AG09309 (cell line): ENCODE measurements at regions not wholly inside any gene's neighbourhood (a gene's known extent, or its start where the extent isn't known, plus 50 kb on each side); places are given as distances from the start of the nearest gene placed in this dataset.

ENCODE experiments used
- DNase-seq: peaks from one replicate; pipeline ENCODE4 v3.0.0-alpha.2; 2010; ENCODE audit warnings: low read depth
- H3K4me3 ChIP-seq: 2 replicates; pipeline ENCODE4 v1.5.1; 2011; ENCODE audit warnings: mild to moderate bottlenecking, low read depth, low read length, moderate library complexity; ENCODE audit not compliant: control insufficient read depth
- CTCF ChIP-seq: IDR thresholded peaks from 2 replicates; pipeline ENCODE4 v1.5.1; 2011; ENCODE audit warnings: mild to moderate bottlenecking, low read depth, low read length, inconsistent platforms; ENCODE audit not compliant: insufficient read depth, control insufficient read depth; ENCODE audit errors: missing control alignments

GRCh38 chr4:14264437-14264836 lies 636.9 kb upstream of the BOD1L1 start:
- H3K4me3 ChIP-seq, result no peak overlapping the region
- TF ChIP-seq CTCF, result no peak
- no peak for DNase-seq

GRCh38 chr4:14265651-14266050 lies 638.1 kb upstream of the BOD1L1 start:
- DNase-seq, result no peak
- no peak overlapping the region for H3K4me3 ChIP-seq
- no peak for TF ChIP-seq CTCF

DNA sequence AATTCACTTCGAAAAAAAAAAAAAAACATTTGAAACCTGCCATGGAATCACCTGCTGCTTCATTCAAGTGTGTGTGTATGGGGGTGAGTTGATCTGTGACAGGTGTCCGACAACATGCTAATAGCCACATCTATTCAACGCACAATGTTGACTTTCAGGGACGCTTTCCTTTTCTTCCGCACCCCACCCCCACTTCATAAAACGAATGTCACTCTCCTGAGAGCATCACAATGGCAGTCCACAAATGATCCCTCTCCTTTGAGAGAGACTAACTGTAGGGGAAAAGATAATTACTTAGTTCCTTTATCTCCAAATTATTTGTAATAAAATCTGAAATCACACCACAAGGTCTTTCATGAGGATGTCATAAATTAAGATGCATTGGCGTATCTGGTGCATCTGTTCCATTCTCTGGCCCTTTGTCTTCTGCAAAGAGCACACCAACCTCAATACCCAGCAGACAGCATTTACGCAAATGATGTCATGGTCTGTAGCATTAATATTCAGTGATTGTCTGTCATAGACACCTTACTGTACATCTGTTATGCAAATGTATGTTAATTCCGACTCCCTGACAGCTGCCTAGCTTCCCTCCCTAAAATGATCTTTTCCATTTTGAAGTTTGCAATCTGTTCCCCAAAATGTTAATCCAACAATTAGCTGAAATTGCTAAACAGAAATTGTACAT lies 640.0 kb upstream of the BOD1L1 start:
- no peak for TF ChIP-seq CTCF
- no peak for DNase-seq
- no peak overlapping the region for H3K4me3 ChIP-seq

- TF ChIP-seq CTCF, result no peak
- no peak overlapping the region for H3K4me3 ChIP-seq
- DNase-seq, result no peak
Measured at GRCh38 chr4:14269824-14270223, 642.3 kb upstream of the BOD1L1 start.

GRCh38 chr4:14272206-14272605 lies 644.7 kb upstream of the BOD1L1 start:
- no peak for DNase-seq
- H3K4me3 ChIP-seq, result no peak overlapping the region
- no peak for TF ChIP-seq CTCF

GRCh38 chr4:14277505-14277904 lies 650.0 kb upstream of the BOD1L1 start:
- no peak overlapping the region for H3K4me3 ChIP-seq
- no peak for DNase-seq
- no peak for TF ChIP-seq CTCF
